ENCODE measurements at regions not wholly inside any gene's neighbourhood (a gene's known extent, or its start where the extent isn't known, plus 50 kb on each side); places are given as distances from the start of the nearest gene placed in this dataset.
"Not testable (repeated sequence)": the region's sequence is repeated elsewhere in the genome, so short reads cannot be mapped to it uniquely, and the experiment has no call there.

- no peak overlapping the region for H3K4me3 ChIP-seq
- intact Hi-C loops (cut with DNase I; ENCODE audit: low total_unique reads) = no loop called here
- H3K9me3 ChIP-seq = no peaks in the 10 kb centered on the region
- no peak for DNase-seq
- no peak overlapping the region for H3K27ac ChIP-seq
- no peaks in the 10 kb centered on the region for H3K36me3 ChIP-seq
- H3K4me1 ChIP-seq = no peaks in the 10 kb centered on the region
- TF ChIP-seq CTCF (IDR thresholded peaks at IDR 0.05) = no peak
- H3K27me3 ChIP-seq = peaks cover 4 to 46% of the 10 kb centered on the region in 2 donors
These were observed 122.5 kb upstream of the CDK13 start for GRCh38 chr7:39827571-39827970.

- H3K9me3 ChIP-seq = no peaks in the 10 kb centered on the region
- no peak for TF ChIP-seq CTCF (IDR thresholded peaks at IDR 0.05)
- H3K4me1 ChIP-seq = peaks cover 0 to 7% (median 2%) of the 10 kb centered on the region in 4 donors
- peaks cover 4 to 50% of the 10 kb centered on the region in 2 donors for H3K27me3 ChIP-seq
- no peak overlapping the region for H3K27ac ChIP-seq
- DNase-seq = no peak
- H3K36me3 ChIP-seq = no peaks in the 10 kb centered on the region
- no peak overlapping the region for H3K4me3 ChIP-seq
- intact Hi-C loops (cut with DNase I; ENCODE audit: low total_unique reads) = no loop called here
These were observed 121.0 kb upstream of the CDK13 start for GRCh38 chr7:39829028-39829427.

GRCh38 chr7:39832519-39833085 is 117.5 kb upstream of the CDK13 start:
- no peaks in the 10 kb centered on the region for H3K9me3 ChIP-seq
- DNase-seq = no peak
- H3K27me3 ChIP-seq = peaks cover 4 to 48% of the 10 kb centered on the region in 2 donors
- H3K36me3 ChIP-seq = no peaks in the 10 kb centered on the region
- no peak overlapping the region for H3K27ac ChIP-seq
- peaks cover 0 to 7% (median 2%) of the 10 kb centered on the region in 4 donors for H3K4me1 ChIP-seq
- no peak for TF ChIP-seq CTCF (IDR thresholded peaks at IDR 0.05)
- intact Hi-C loops (cut with DNase I; ENCODE audit: low total_unique reads) = no loop called here
- peak overlapping the region; percentile 45 to 52 for H3K4me3 ChIP-seq

GRCh38 chr7:39833180-39833799 is 116.8 kb upstream of the CDK13 start:
- H3K27ac ChIP-seq; H3K36me3 ChIP-seq; DNase-seq; intact Hi-C loops (cut with DNase I; ENCODE audit: low total_unique reads); H3K4me1 ChIP-seq; H3K9me3 ChIP-seq: not testable (repeated sequence)
- peak in 1 of 2 experiments; percentile 11 for TF ChIP-seq CTCF (IDR thresholded peaks at IDR 0.05)
- H3K27me3 ChIP-seq = peaks cover 4 to 51% of the 10 kb centered on the region in 2 donors
- peak overlapping the region; percentile 45 to 52 for H3K4me3 ChIP-seq

- peak overlapping the region; percentile 45 to 52 for H3K4me3 ChIP-seq
- H3K9me3 ChIP-seq; H3K4me1 ChIP-seq; H3K27ac ChIP-seq; H3K36me3 ChIP-seq; intact Hi-C loops (cut with DNase I; ENCODE audit: low total_unique reads); DNase-seq: not testable (repeated sequence)
- peaks cover 0 to 48% of the 10 kb centered on the region in 2 donors for H3K27me3 ChIP-seq
These were observed 116.0 kb upstream of the CDK13 start for GRCh38 chr7:39833865-39834634.

GRCh38 chr7:39838326-39838725 is 111.7 kb upstream of the CDK13 start:
- no peak for TF ChIP-seq CTCF (IDR thresholded peaks at IDR 0.05)
- no peak overlapping the region for H3K4me3 ChIP-seq
- peaks cover 0 to 20% of the 10 kb centered on the region in 2 donors for H3K27me3 ChIP-seq
- intact Hi-C loops (cut with DNase I; ENCODE audit: low total_unique reads) = no loop called here
- no peak overlapping the region for H3K27ac ChIP-seq
- DNase-seq = no peak
- no peaks in the 10 kb centered on the region for H3K9me3 ChIP-seq
- no peaks in the 10 kb centered on the region for H3K36me3 ChIP-seq
- H3K4me1 ChIP-seq = peaks cover 0 to 6% (median 2%) of the 10 kb centered on the region in 4 donors
